ENCODE measurements at regions not wholly inside any gene's neighbourhood (a gene's known extent, or its start where the extent isn't known, plus 50 kb on each side); places are given as distances from the start of the nearest gene placed in this dataset.
"Not testable (repeated sequence)": the region's sequence is repeated elsewhere in the genome, so short reads cannot be mapped to it uniquely, and the experiment has no call there.

DNA sequence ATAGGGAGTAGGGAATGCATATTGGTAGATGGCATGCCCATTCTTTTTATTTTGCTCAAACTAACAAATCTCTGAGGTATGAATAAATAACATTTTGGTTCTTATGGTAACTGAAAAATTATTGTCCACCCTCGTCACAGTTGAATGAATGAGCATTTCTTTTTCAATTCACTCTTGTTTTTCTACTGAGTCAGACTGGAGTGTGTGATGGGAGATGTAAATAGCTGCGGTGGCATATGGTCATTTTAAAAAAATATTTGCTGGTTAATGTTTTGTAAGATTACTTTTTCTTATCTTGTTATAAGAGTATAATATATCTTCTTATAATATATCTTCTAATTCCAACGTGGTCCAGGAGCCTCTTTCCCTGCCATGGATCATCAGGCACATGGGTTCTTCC lies 586.5 kb downstream of the SLITRK5 start:
- no peak for DNase-seq

DNA sequence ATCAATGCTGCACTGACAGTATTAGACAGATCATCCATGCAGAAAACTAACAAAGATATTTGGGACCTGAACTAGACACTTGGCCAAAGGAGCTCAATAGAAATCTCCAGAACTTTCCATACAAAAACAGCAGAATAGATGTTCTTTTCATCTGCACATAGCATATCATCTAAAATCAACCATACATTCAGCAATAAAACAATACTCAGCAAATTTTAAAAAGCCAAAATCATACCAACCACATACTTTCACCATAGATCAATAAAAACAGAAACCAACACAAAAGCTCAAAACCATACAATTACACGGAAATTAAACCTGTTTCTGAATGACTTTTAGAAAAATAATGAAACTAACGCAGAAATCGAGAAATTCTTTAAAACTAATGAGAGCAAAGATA lies 592.6 kb downstream of the SLITRK5 start:
- no peak for DNase-seq

GRCh38 chr13:88281841-88282240 lies 610.7 kb downstream of the SLITRK5 start:
- DNase-seq = no peak

DNA sequence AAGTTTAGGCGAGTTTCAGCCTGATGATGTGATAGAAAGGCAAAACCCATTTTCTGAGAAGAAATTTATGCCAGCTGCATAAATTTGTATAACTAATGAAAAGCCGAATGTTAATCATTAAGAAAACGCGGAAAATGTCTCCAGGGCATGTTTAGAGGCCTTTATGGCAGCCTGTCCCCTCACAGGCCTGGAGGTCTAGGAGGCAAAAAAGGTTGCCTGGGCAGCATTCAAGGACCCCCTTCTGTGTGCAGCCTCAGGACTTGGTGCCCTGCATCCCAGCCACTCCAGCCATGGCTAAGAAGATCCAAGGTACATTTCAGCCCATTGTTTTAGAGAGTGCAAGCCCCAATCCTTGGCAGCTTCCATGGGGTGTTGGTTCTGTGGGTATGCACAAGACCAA lies 614.2 kb downstream of the SLITRK5 start:
- no peak for DNase-seq

GRCh38 chr13:88288326-88288725 lies 617.2 kb downstream of the SLITRK5 start:
- DNase-seq = no peak

DNA sequence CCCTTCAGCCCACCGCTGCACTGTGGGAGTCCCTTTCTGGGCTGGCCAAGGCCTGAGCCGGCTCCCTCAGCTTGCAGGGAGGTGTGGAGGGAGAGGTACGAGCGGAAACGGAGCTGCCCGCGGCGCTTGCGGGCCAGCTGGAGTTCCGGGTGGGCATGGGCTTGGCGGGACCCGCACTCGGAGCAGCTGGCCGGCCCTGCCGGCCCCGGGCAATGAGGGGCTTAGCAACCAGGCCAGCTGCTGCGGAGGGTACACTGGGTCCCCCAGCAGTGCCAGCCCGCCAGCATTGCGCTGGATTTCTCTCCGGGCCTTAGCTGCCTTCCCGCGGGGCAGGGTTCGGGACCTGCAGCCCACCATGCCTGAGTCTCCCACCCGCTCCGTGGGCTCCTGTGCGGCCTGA lies 620.6 kb downstream of the SLITRK5 start:
- not testable (repeated sequence) for DNase-seq

DNA sequence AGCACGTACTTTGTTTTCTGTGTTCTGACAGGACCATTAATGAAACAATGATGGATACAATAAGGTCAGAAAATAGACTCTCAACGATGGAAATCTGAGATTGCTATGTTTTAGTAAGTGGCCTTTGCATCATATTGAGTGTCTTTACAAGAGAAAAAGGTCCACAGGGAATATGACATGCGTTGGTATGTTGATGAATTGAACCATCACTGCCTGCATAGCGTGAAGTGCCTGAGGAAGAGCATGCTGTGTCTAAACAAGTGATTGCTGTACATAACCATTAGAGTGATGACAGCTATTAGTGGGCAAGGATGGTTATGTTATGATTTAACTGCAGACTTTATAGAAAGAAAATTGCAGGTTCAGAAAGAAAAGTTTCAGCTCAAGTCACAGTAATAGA lies 623.2 kb downstream of the SLITRK5 start:
- no peak for DNase-seq

- no peak for DNase-seq
Observed at GRCh38 chr13:88303157-88303556, 632.0 kb downstream of the SLITRK5 start.

GRCh38 chr13:88303605-88304004 lies 632.4 kb downstream of the SLITRK5 start:
- no peak for DNase-seq

GRCh38 chr13:88314496-88314895 lies 643.3 kb downstream of the SLITRK5 start:
- DNase-seq = no peak

- no peak for DNase-seq
Observed at GRCh38 chr13:88329066-88329465, 657.9 kb downstream of the SLITRK5 start.

GRCh38 chr13:88339271-88339741 lies 668.1 kb downstream of the SLITRK5 start:
- DNase-seq = no peak

GRCh38 chr13:88345171-88345847 lies 674.1 kb downstream of the SLITRK5 start:
- DNase-seq = no peak

DNA sequence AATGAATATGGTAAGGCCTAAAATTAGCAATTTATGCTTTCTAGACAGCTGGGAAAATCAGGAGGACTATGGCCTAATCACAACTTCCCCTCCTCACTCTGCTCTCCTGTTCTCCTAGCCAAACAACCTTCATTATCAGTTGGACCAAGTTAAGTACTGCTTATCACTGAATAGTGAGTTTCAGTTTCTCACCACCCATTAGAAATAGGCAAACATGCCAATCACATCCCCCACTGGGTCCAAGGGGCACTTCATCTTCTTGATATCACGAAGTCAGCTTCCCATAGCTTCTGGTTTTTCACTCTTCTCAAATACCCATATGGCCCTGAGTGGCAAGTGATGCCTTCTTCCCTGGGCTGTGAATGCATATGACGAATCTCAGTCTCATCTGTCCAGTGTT lies 689.6 kb downstream of the SLITRK5 start:
- peak; percentile 15 for DNase-seq

- no peak for DNase-seq
Observed at GRCh38 chr13:88369866-88370265, 698.7 kb downstream of the SLITRK5 start.

DNA sequence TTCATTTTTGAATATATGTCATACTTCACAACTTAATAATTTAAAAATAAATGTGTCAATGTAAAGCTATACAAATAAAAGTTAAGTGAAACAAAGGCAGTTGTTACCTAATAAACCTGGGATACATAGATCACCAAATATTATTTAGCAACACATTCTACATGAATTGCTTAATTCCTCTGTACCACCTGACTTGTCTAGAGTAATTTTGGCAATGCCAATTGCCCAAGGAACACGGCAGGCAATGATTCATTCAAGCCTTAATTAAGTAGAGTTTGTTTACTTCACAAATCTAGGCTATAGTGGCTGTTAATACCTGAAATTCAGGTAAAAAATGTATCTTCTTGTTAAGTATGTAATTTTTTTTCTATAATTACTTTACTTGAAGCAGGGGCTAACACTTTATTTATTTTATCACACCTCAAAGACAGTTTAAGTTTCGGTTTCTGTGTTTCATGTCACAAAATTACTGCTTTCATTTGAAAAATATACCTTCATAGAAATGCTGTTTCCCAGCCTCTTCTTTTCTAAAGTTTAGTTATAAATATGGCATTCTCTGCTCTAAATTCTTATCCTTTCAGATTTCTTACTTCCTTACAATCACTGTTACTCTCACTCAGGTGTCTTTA lies 705.7 kb downstream of the SLITRK5 start:
- peak; percentile 53 for DNase-seq

GRCh38 chr13:88377852-88378251 lies 706.7 kb downstream of the SLITRK5 start:
- DNase-seq = no peak

GRCh38 chr13:88384542-88384941 lies 713.4 kb downstream of the SLITRK5 start:
- DNase-seq = no peak

- no peak for DNase-seq
Observed at GRCh38 chr13:88395804-88396203, 724.6 kb downstream of the SLITRK5 start.

GRCh38 chr13:88411696-88412095 lies 740.5 kb downstream of the SLITRK5 start:
- DNase-seq = no peak

GRCh38 chr13:88417801-88418200 lies 746.6 kb downstream of the SLITRK5 start:
- DNase-seq = no peak

DNA sequence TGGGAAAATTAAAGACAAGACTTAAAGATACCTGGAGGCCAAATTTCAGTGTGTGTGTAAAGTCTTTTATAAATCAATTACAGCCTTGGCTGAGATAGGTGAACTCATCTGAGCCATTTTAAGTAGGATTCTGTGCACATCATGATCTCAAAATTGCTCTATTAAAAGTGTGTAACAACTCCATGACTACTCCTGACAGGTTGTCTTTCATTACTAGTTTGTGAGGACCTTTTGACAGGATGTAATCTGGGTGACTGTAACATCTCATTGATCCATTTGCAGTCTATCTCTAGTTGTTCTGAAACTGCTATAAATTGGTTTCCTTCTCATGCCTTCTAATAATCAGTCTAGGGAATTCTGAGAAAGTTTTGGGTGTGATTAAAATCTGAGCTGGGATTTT lies 753.3 kb downstream of the SLITRK5 start:
- DNase-seq = no peak

DNA sequence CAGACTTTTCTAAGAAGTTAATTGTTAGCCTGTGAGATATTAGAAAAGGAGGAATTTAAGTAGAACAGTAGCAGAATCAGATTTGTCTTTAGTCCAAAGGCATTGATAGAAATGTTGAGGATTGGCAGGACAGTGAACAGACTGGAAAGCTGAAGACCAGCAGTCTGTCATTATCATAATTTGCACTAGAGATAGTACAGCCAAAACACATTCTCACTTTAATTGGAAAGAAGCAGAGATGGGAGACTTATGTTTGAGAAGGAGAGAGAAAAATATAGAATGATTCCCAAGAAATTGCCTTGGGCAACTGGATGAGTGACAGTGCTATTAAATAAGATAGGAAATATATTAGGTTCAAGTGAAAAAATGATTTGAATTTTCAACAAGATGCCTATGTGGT lies 755.5 kb downstream of the SLITRK5 start:
- DNase-seq = no peak

DNA sequence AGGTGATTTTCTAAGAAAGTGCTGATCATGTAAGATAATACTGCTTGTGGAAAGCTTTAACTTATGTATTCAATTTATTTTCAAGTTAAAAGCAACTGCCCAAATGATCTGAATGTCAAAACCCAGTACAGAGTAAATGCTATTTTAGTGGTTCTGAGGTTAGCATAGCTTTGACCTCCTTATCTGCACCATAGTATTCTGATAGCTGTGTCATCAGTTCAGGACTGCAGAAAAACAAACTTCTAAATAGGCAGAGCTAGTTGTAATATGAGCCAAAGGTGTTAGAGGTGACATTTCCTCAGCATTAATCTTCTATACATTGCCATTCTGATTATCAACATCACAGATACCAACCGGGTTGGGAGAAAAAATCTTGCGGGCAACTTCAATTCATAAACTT lies 758.7 kb downstream of the SLITRK5 start:
- DNase-seq = peak; percentile 19

DNA sequence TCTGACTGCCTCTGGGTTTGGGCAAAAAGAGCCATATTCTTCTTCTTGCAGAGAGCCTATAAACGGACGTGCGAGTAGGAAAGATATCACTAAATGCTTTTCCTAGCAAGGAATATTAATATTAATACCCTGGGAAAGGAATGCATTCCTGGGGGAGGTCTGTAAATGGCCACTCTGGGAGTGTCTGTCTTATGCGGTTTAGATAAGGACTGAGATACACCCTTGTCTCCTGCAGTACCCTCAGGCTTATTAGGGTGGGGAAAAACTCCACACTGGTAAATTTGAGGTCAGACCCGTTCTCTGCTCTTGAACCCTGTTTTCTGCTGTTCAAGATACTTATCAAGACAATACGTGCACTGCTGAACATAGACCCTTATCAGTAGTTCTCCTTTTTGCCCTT lies 763.8 kb downstream of the SLITRK5 start:
- DNase-seq = no peak

All from OCI-M1 (cell line).